Liver (tissue), 8 donors: ENCODE measurements at regions not wholly inside any gene's neighbourhood (a gene's known extent, or its start where the extent isn't known, plus 50 kb on each side); places are given as distances from the start of the nearest gene placed in this dataset.

Experiments used
- DNase-seq: peaks from one replicate; pipeline ENCODE4 v3.0.0-alpha.2; 2017; ENCODE audit warnings: low spot score
- H3K27ac ChIP-seq, 2 donors: one replicate each; pipeline ENCODE4 v1.7.0; 2013; ENCODE audit warnings: inconsistent platforms in 2 of 2, low read length in 2 of 2, control low read depth in 1 of 2, low read depth in 1 of 2, mild to moderate bottlenecking in 1 of 2
- H3K27me3 ChIP-seq, 4 donors: one replicate each; pipeline versions ENCODE4 v1.6.1 to v1.7.0; 2013; ENCODE audit warnings: low read length in 3 of 4, inconsistent platforms in 1 of 4, mild to moderate bottlenecking in 1 of 4, moderate library complexity in 1 of 4; ENCODE audit not compliant: control insufficient read depth in 4 of 4, insufficient read depth in 4 of 4
- H3K36me3 ChIP-seq, 4 donors: one replicate each; pipeline versions ENCODE4 v1.6.1 to v1.7.0; 2013; ENCODE audit warnings: low read length in 3 of 4, mild to moderate bottlenecking in 3 of 4, low read depth in 1 of 4, moderate library complexity in 1 of 4; ENCODE audit not compliant: control insufficient read depth in 4 of 4, insufficient read depth in 3 of 4
- H3K4me1 ChIP-seq, 4 donors: one replicate each; pipeline versions ENCODE4 v1.6.1 to v1.7.0; 2013; ENCODE audit warnings: low read length in 3 of 4, mild to moderate bottlenecking in 3 of 4, moderate library complexity in 1 of 4; ENCODE audit not compliant: control insufficient read depth in 4 of 4, insufficient read depth in 4 of 4
- H3K4me3 ChIP-seq, 3 donors: one replicate each; pipeline versions ENCODE4 v1.6.1 to v1.7.0; 2013; ENCODE audit warnings: low read length in 3 of 3, control low read depth in 1 of 3, low read depth in 1 of 3, mild to moderate bottlenecking in 1 of 3
- H3K9ac ChIP-seq, 2 donors: one replicate each; pipeline ENCODE4 v1.7.0; 2013; ENCODE audit warnings: low read length in 2 of 2, mild to moderate bottlenecking in 2 of 2, moderate library complexity in 2 of 2, control low read depth in 1 of 2, low read depth in 1 of 2
- H3K9me3 ChIP-seq, 4 donors: one replicate each; pipeline versions ENCODE4 v1.6.1 to v1.7.0; 2013; ENCODE audit warnings: low read length in 3 of 4; ENCODE audit not compliant: control insufficient read depth in 4 of 4
- EGR1 ChIP-seq, 2 donors: IDR thresholded peaks; 2 replicates each; pipeline ENCODE4 v1.6.1; 2016 to 2018; ENCODE audit warnings: antibody characterized with exemption in 2 of 2, low read depth in 2 of 2
- FOXA1 ChIP-seq: IDR thresholded peaks from 2 replicates; pipeline ENCODE4 v1.6.1; 2016; ENCODE audit warnings: antibody characterized with exemption
- FOXA2 ChIP-seq: IDR thresholded peaks from 2 replicates; pipeline ENCODE4 v1.6.1; 2016; ENCODE audit warnings: antibody characterized with exemption
- GABPA ChIP-seq, 2 donors: IDR thresholded peaks in 1 of 2; conservative IDR thresholded peaks in 1 of 2; 2 replicates each; pipeline ENCODE4 v1.6.1; 2016; ENCODE audit warnings: antibody characterized with exemption in 2 of 2, mild to moderate bottlenecking in 1 of 2, moderate library complexity in 1 of 2
- HNF4A ChIP-seq, 2 donors: conservative IDR thresholded peaks; 2 replicates each; pipeline ENCODE4 v1.6.1; 2016; ENCODE audit warnings: antibody characterized with exemption in 2 of 2, mild to moderate bottlenecking in 2 of 2
- HNF4G ChIP-seq: IDR thresholded peaks from 2 replicates; pipeline ENCODE4 v1.6.1; 2016; ENCODE audit warnings: antibody characterized with exemption
- JUND ChIP-seq, 2 donors: IDR thresholded peaks; 2 replicates each; pipeline ENCODE4 v1.6.1; 2016; ENCODE audit warnings: antibody characterized with exemption in 2 of 2
- MAX ChIP-seq: IDR thresholded peaks from 2 replicates; pipeline ENCODE4 v1.6.1; 2016; ENCODE audit warnings: antibody characterized with exemption
- NR2F2 ChIP-seq: IDR thresholded peaks from 2 replicates; pipeline ENCODE4 v1.6.1; 2016; ENCODE audit warnings: antibody characterized with exemption
- RAD21 ChIP-seq, 2 donors: IDR thresholded peaks; 2 replicates each; pipeline ENCODE4 v1.6.1; 2016; ENCODE audit warnings: antibody characterized with exemption in 2 of 2, mild to moderate bottlenecking in 2 of 2
- RXRA ChIP-seq, 2 donors: IDR thresholded peaks; 2 replicates each; pipeline ENCODE4 v1.6.1; 2017 to 2018; ENCODE audit warnings: antibody characterized with exemption in 2 of 2, mild to moderate bottlenecking in 1 of 2
- SP1 ChIP-seq: IDR thresholded peaks from 2 replicates; pipeline ENCODE4 v1.6.1; 2018; ENCODE audit warnings: antibody characterized with exemption, mild to moderate bottlenecking
- TAF1 ChIP-seq: conservative IDR thresholded peaks from 2 replicates; pipeline ENCODE4 v1.6.1; 2016; ENCODE audit warnings: antibody characterized with exemption, mild to moderate bottlenecking
- YY1 ChIP-seq: IDR thresholded peaks from 2 replicates; pipeline ENCODE4 v1.6.1; 2016; ENCODE audit warnings: antibody characterized with exemption, mild to moderate bottlenecking
- WGBS: extraction: QIAGEN DNeasy Blood & Tissue Kit; methylation state at CpG from one replicate; pipeline ENCODE4 v1.1.7; 2013; 5-methylcytosine and 5-hydroxymethylcytosine counted together
- TF ChIP-seq, protein P1 (sequence below): fragments of 150-350 bp; IDR thresholded peaks from 2 replicates; pipeline ENCODE4 v1.5.1; 2017; ENCODE audit warnings: improper control_type of control experiment, low read depth, low read length; ENCODE audit not compliant: missing input control
- TF ChIP-seq, protein P2 (sequence below): IDR thresholded peaks from 2 replicates; pipeline ENCODE4 v1.6.1; 2016; ENCODE audit warnings: antibody characterized with exemption
- TF ChIP-seq, protein P3 (sequence below): IDR thresholded peaks from 2 replicates; pipeline ENCODE4 v1.6.1; 2016; ENCODE audit warnings: antibody characterized with exemption
- TF ChIP-seq, protein P4 (sequence below): IDR thresholded peaks from 2 replicates; pipeline ENCODE4 v1.6.1; 2016; ENCODE audit warnings: antibody characterized with exemption, mild to moderate bottlenecking
- donor health status: healthy.
- donor health status: healthy.
- donor health status: healthy.
- donor health status: healthy.
- donor health status: healthy.

GRCh38 chr14:37862263-37862662 is 266.8 kb downstream of the TTC6 start:
- Histone ChIP-seq H3K36me3 (no peaks in the 10 kb centered on the region), H3K9ac (no peak overlapping the region), H3K27ac (no peak overlapping the region), H3K9me3 (no peaks in the 10 kb centered on the region), H3K4me1 (peaks cover 0 to 25% (median 21%) of the 10 kb centered on the region in 4 donors), H3K4me3 (no peak overlapping the region), H3K27me3 (no peaks in the 10 kb centered on the region)
- TF ChIP-seq RAD21 (IDR thresholded peaks at IDR 0.05), result no peak
- TF ChIP-seq FOXA2, result no peak
- TF ChIP-seq JUND (IDR thresholded peaks at IDR 0.05), result no peak
- TF ChIP-seq, protein P1, sequence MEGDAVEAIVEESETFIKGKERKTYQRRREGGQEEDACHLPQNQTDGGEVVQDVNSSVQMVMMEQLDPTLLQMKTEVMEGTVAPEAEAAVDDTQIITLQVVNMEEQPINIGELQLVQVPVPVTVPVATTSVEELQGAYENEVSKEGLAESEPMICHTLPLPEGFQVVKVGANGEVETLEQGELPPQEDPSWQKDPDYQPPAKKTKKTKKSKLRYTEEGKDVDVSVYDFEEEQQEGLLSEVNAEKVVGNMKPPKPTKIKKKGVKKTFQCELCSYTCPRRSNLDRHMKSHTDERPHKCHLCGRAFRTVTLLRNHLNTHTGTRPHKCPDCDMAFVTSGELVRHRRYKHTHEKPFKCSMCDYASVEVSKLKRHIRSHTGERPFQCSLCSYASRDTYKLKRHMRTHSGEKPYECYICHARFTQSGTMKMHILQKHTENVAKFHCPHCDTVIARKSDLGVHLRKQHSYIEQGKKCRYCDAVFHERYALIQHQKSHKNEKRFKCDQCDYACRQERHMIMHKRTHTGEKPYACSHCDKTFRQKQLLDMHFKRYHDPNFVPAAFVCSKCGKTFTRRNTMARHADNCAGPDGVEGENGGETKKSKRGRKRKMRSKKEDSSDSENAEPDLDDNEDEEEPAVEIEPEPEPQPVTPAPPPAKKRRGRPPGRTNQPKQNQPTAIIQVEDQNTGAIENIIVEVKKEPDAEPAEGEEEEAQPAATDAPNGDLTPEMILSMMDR, result no peak
- TF ChIP-seq YY1, result no peak
- TF ChIP-seq GABPA (IDR thresholded peaks at IDR 0.05 in 1 of 2, conservative IDR thresholded peaks at IDR 0.05 in 1 of 2), result no peak
- no peak for TF ChIP-seq FOXA1
- TF ChIP-seq RXRA (IDR thresholded peaks at IDR 0.05), result no peak
- TF ChIP-seq NR2F2, result no peak
- TF ChIP-seq, protein P2, sequence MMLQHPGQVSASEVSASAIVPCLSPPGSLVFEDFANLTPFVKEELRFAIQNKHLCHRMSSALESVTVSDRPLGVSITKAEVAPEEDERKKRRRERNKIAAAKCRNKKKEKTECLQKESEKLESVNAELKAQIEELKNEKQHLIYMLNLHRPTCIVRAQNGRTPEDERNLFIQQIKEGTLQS, result no peak
- no peak for TF ChIP-seq EGR1 (IDR thresholded peaks at IDR 0.05; ENCODE audit: low read depth in 2 of 2)
- TF ChIP-seq TAF1, result no peak
- TF ChIP-seq, protein P3, sequence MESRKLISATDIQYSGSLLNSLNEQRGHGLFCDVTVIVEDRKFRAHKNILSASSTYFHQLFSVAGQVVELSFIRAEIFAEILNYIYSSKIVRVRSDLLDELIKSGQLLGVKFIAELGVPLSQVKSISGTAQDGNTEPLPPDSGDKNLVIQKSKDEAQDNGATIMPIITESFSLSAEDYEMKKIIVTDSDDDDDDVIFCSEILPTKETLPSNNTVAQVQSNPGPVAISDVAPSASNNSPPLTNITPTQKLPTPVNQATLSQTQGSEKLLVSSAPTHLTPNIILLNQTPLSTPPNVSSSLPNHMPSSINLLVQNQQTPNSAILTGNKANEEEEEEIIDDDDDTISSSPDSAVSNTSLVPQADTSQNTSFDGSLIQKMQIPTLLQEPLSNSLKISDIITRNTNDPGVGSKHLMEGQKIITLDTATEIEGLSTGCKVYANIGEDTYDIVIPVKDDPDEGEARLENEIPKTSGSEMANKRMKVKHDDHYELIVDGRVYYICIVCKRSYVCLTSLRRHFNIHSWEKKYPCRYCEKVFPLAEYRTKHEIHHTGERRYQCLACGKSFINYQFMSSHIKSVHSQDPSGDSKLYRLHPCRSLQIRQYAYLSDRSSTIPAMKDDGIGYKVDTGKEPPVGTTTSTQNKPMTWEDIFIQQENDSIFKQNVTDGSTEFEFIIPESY, result no peak
- TF ChIP-seq HNF4G, result no peak
- TF ChIP-seq, protein P4, sequence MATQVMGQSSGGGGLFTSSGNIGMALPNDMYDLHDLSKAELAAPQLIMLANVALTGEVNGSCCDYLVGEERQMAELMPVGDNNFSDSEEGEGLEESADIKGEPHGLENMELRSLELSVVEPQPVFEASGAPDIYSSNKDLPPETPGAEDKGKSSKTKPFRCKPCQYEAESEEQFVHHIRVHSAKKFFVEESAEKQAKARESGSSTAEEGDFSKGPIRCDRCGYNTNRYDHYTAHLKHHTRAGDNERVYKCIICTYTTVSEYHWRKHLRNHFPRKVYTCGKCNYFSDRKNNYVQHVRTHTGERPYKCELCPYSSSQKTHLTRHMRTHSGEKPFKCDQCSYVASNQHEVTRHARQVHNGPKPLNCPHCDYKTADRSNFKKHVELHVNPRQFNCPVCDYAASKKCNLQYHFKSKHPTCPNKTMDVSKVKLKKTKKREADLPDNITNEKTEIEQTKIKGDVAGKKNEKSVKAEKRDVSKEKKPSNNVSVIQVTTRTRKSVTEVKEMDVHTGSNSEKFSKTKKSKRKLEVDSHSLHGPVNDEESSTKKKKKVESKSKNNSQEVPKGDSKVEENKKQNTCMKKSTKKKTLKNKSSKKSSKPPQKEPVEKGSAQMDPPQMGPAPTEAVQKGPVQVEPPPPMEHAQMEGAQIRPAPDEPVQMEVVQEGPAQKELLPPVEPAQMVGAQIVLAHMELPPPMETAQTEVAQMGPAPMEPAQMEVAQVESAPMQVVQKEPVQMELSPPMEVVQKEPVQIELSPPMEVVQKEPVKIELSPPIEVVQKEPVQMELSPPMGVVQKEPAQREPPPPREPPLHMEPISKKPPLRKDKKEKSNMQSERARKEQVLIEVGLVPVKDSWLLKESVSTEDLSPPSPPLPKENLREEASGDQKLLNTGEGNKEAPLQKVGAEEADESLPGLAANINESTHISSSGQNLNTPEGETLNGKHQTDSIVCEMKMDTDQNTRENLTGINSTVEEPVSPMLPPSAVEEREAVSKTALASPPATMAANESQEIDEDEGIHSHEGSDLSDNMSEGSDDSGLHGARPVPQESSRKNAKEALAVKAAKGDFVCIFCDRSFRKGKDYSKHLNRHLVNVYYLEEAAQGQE, result no peak
- no peak for TF ChIP-seq HNF4A (conservative IDR thresholded peaks at IDR 0.05)
- no peak for TF ChIP-seq MAX
- no peak for TF ChIP-seq SP1
- 88% methylated on average over 3 of the region's 3 CpGs for WGBS
- DNase-seq, result no peak
